ENCODE measurements at regions not wholly inside any gene's neighbourhood (a gene's known extent, or its start where the extent isn't known, plus 50 kb on each side); places are given as distances from the start of the nearest gene placed in this dataset.
A peak's percentile ranks its signal among the peaks of the same experiment; 100 is the strongest.

DNA sequence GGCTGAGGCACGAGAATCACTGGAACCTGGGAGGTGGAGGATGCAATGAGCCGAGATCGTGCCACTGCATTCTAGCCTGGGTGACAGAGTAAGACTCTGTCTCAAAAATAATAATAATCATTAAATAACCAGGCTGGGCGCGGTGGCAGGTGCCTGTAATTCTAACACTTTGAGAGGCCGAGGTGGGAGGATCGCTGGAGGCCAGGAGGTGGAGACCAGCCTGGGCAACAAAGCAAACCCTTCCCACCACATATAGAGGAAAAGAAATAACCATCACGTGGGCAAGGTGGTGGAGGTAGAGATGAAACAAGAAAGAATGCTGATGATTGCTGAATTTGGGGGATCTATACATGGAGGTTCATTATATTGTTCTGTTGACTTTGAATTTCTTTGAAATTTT is 63.4 kb upstream of the PIM1 start:
- no peaks in the 10 kb centered on the region for H3K36me3 ChIP-seq (ENCODE audit: insufficient read depth)
- no peak overlapping the region for H3K27ac ChIP-seq
- H3K27me3 ChIP-seq (ENCODE audit: insufficient read depth, low read depth) = no peaks in the 10 kb centered on the region
- no peak overlapping the region for H3K9ac ChIP-seq
- no peaks in the 10 kb centered on the region for H4K20me1 ChIP-seq (ENCODE audit: insufficient read depth)
- TF ChIP-seq, protein P1, sequence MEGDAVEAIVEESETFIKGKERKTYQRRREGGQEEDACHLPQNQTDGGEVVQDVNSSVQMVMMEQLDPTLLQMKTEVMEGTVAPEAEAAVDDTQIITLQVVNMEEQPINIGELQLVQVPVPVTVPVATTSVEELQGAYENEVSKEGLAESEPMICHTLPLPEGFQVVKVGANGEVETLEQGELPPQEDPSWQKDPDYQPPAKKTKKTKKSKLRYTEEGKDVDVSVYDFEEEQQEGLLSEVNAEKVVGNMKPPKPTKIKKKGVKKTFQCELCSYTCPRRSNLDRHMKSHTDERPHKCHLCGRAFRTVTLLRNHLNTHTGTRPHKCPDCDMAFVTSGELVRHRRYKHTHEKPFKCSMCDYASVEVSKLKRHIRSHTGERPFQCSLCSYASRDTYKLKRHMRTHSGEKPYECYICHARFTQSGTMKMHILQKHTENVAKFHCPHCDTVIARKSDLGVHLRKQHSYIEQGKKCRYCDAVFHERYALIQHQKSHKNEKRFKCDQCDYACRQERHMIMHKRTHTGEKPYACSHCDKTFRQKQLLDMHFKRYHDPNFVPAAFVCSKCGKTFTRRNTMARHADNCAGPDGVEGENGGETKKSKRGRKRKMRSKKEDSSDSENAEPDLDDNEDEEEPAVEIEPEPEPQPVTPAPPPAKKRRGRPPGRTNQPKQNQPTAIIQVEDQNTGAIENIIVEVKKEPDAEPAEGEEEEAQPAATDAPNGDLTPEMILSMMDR (conservative IDR thresholded peaks at IDR 0.05; ENCODE audit: low read depth, low read length) = no peak
- H3K4me1 ChIP-seq (ENCODE audit: low read depth, poor library complexity, severe bottlenecking) = peaks cover 49% of the 10 kb centered on the region
- H2AFZ ChIP-seq (ENCODE audit: low read depth) = no peak overlapping the region
- H3K4me3 ChIP-seq (IDR thresholded peaks at IDR 0.05; ENCODE audit: insufficient read depth, low read depth, low read length) = no peak overlapping the region
- H3K79me2 ChIP-seq (ENCODE audit: insufficient read depth, low read depth) = no peaks in the 10 kb centered on the region
- 0 out of 2 replicates have a peak overlapping the region, but pooled peaks have one; percentile 98 for H3K4me2 ChIP-seq

DNA sequence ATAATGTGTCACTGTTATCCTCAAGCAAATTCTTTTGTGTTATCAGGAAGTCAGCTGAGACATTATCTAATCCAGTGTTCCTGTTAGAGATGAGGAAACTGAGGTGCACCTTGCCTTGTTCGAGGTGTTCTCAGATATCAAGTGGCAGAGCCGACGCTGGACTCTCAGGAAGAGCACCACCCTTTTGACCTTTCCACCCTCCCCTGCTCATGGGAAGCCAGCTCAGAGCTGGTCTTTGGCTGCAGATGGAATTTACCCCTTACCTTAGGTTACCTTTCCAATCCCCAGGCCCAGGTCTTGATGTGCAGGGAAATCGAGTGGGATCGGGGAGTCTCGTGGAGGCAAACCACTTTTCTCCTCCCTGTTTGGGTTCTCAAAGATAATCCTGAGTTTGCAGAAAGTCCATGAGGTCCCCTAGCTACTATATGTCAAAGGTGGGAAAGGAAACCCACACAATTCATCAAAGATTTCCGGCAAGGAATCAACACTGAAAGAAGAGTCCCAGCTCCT is 62.9 kb upstream of the PIM1 start:
- no peaks in the 10 kb centered on the region for H3K36me3 ChIP-seq (ENCODE audit: insufficient read depth)
- no peaks in the 10 kb centered on the region for H4K20me1 ChIP-seq (ENCODE audit: insufficient read depth)
- TF ChIP-seq, protein P1 (conservative IDR thresholded peaks at IDR 0.05; ENCODE audit: low read depth, low read length) = no peak
- H3K27me3 ChIP-seq (ENCODE audit: insufficient read depth, low read depth) = no peaks in the 10 kb centered on the region
- H3K9ac ChIP-seq = no peak overlapping the region
- H2AFZ ChIP-seq (ENCODE audit: low read depth) = no peak overlapping the region
- peaks cover 44% of the 10 kb centered on the region for H3K4me1 ChIP-seq (ENCODE audit: low read depth, poor library complexity, severe bottlenecking)
- no peak overlapping the region for H3K27ac ChIP-seq
- H3K4me2 ChIP-seq = no peak overlapping the region
- H3K4me3 ChIP-seq (IDR thresholded peaks at IDR 0.05; ENCODE audit: insufficient read depth, low read depth, low read length) = no peak overlapping the region
- no peaks in the 10 kb centered on the region for H3K79me2 ChIP-seq (ENCODE audit: insufficient read depth, low read depth)

DNA sequence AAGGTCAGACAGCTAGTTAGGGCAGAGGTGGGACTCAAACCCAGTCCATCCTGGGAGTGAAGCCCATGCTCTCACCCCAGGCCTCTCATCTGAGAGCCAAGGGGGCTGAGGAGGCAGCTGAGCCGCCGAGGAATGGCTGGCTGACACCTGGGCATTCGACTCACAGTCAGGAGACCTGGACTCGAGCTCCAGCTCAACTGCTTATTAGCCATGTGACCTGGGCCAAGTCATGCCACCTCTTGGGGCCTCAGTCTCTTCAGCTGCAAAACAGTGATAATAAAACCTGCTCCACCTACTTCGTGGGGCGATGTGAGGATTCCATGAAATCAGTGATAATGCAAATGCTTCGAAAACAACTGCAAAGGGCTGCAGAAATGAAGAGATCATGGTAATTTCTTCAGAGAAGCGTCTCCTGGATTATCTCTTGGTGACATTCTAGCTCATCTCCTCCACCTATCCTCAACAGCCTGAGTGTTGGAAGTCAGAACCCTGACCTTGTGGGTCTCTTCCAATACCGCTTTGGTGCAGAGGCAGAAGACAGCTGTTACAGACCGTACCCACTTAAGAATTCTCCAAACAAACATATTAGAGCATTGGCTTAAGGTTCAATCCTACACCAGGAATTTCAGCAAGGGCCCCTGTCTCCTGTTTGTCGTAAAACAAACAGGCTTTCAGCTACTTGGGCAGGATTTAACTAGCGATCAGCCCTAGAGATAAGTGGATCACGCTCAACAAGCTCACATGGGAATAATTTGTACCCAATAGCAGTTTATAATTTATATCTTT is 60.0 kb upstream of the PIM1 start:
- Histone ChIP-seq H2AFZ (ENCODE audit: low read depth) (no peak overlapping the region), H3K79me2 (ENCODE audit: insufficient read depth, low read depth) (no peaks in the 10 kb centered on the region), H4K20me1 (ENCODE audit: insufficient read depth) (no peaks in the 10 kb centered on the region), H3K36me3 (ENCODE audit: insufficient read depth) (no peaks in the 10 kb centered on the region), H3K27ac (no peak overlapping the region), H3K4me3 (IDR thresholded peaks at IDR 0.05; ENCODE audit: insufficient read depth, low read depth, low read length) (no peak overlapping the region), H3K4me2 (no peak overlapping the region), H3K4me1 (ENCODE audit: low read depth, poor library complexity, severe bottlenecking) (peaks cover 22% of the 10 kb centered on the region), H3K27me3 (ENCODE audit: insufficient read depth, low read depth) (no peaks in the 10 kb centered on the region), H3K9ac (no peak overlapping the region)
- TF ChIP-seq, protein P1 (conservative IDR thresholded peaks at IDR 0.05; ENCODE audit: low read depth, low read length) = no peak

DNA sequence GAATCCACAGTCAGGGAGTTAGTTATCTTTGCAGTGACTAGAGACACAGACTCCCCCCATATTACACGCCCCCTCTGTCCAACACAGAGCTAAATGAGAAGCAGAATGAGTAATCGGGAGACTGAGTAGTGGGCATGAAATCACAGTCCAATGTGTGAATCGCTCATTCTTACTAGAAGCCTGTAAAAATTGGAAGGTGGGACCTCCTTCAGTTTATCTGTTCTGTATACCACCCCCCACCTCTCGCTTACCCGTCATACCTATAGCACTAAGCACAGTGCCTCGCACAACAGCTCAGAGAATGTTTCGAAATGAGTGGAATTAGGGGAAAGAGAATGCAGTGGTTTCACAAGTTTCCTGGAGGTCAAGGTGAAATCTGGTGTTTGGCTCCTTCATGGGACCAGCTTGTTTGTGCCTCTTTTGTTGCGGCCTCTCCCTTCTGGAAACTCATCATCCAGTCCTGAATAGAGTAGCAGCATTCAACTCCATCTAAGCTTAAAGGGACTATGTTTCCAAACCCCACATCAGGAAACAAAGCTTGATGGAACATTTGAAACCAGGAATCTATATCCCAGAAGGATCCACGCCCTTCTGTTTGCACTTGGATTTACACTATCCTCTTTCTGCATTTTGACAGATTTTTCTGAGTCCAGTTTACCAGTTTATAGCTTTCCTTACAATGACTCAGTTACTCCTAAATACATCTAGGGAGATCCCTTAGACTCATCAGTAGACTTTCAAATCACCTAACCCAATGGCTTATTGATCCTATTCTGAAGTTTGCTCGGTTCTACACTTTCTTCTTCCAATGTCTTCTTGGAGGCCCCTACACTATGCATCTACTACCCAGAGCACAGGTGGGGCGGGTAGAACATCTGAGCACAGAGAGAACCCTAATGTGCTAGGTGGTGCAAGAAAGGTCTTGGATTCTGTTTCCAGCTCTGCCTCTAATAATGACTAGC is 59.2 kb upstream of the PIM1 start:
- Histone ChIP-seq H4K20me1 (ENCODE audit: insufficient read depth) (no peaks in the 10 kb centered on the region), H3K36me3 (ENCODE audit: insufficient read depth) (no peaks in the 10 kb centered on the region), H2AFZ (ENCODE audit: low read depth) (no peak overlapping the region), H3K4me2 (no peak overlapping the region), H3K79me2 (ENCODE audit: insufficient read depth, low read depth) (no peaks in the 10 kb centered on the region), H3K4me3 (IDR thresholded peaks at IDR 0.05; ENCODE audit: insufficient read depth, low read depth, low read length) (no peak overlapping the region), H3K4me1 (ENCODE audit: low read depth, poor library complexity, severe bottlenecking) (peaks cover 13% of the 10 kb centered on the region), H3K9ac (no peak overlapping the region), H3K27ac (no peak overlapping the region), H3K27me3 (ENCODE audit: insufficient read depth, low read depth) (no peaks in the 10 kb centered on the region)
- TF ChIP-seq, protein P1 (conservative IDR thresholded peaks at IDR 0.05; ENCODE audit: low read depth, low read length) = no peak

All from KMS-11 (cell line).